ENCODE measurements at regions not wholly inside any gene's neighbourhood (a gene's known extent, or its start where the extent isn't known, plus 50 kb on each side); places are given as distances from the start of the nearest gene placed in this dataset.

DNA sequence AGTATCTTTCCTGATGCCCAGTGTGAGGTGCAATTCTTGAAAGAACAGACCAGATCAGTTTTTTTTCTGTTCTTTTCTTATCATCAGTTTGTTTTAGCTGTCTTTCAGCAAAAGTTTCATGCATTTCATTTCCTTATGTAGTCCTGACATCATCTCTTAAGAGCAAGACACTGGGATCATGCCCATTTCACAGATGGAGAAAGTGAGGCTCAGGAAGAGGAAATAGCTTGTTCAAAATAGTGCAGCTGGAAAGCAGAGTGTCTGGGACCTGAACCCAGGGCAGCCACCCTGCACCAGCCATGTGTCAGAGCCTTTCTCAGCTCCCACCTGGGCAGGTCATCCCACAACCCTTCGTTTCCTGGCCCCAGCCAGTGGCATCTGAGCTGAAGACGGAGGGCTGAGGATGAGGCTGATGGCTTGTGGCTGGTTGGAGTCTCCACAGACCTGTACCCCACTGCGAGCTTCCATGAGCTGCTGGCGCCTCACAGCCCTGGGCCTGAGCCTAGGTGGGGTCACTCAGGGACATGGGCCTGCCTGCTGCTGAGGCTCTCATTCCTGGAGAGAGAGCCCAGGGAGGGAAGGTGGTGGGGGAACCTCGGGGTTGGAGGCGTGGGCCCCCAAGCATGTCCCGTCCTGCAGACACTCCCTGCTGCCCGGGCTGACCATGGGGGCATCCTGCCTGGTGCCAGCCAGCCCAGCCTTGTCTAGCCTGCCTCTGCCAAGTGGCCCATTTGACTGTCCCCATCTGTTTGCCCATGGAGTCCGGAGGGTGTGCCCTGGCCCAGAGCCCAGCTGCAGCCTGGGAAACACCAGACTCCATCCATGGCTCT, 61.8 kb downstream of the SMIM38 start:
- intact Hi-C loops (cut with DNase I), result no loop called here
- no peak overlapping the region for H3K27ac ChIP-seq
- no peak for TF ChIP-seq POLR2A (IDR thresholded peaks at IDR 0.05)
- TF ChIP-seq, protein P1, sequence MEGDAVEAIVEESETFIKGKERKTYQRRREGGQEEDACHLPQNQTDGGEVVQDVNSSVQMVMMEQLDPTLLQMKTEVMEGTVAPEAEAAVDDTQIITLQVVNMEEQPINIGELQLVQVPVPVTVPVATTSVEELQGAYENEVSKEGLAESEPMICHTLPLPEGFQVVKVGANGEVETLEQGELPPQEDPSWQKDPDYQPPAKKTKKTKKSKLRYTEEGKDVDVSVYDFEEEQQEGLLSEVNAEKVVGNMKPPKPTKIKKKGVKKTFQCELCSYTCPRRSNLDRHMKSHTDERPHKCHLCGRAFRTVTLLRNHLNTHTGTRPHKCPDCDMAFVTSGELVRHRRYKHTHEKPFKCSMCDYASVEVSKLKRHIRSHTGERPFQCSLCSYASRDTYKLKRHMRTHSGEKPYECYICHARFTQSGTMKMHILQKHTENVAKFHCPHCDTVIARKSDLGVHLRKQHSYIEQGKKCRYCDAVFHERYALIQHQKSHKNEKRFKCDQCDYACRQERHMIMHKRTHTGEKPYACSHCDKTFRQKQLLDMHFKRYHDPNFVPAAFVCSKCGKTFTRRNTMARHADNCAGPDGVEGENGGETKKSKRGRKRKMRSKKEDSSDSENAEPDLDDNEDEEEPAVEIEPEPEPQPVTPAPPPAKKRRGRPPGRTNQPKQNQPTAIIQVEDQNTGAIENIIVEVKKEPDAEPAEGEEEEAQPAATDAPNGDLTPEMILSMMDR (IDR thresholded peaks at IDR 0.05), result no peak
- 75 to 80% methylated on average over 9 of the region's 9 CpGs for WGBS, 2 donors
- H3K9me3 ChIP-seq, result no peaks in the 10 kb centered on the region
- no peak overlapping the region for H3K4me3 ChIP-seq (replicated peaks in 1 of 3)
- no peak for DNase-seq
- no peaks in the 10 kb centered on the region for H3K36me3 ChIP-seq
- H3K4me1 ChIP-seq, result no peaks in the 10 kb centered on the region
- H3K27me3 ChIP-seq, result no peaks in the 10 kb centered on the region

DNA sequence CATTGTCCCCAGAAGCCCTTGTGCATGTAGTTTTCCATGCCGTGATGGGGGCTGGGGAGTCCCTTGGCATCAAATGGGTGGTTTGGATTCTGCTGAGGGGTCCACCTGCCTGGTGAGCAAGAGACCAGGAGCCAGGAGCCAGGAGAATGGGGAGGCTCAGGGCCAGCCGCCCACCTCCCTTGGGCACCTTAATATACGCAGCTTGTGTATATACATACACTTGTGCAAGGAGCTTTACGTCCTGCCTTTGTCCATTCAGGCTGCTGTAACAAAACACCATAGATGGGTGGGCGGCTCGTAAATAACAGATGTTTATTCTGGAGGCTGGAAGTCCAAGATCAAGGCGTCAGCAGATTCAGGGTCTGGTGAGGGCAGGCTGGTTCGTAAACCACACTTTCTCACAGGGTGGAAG, 62.5 kb downstream of the SMIM38 start:
- no peak overlapping the region for H3K27ac ChIP-seq
- 74 to 81% methylated on average over 8 of the region's 8 CpGs for WGBS, 2 donors
- no peaks in the 10 kb centered on the region for H3K36me3 ChIP-seq
- TF ChIP-seq, protein P1 (IDR thresholded peaks at IDR 0.05), result no peak
- TF ChIP-seq POLR2A (IDR thresholded peaks at IDR 0.05), result no peak
- H3K4me1 ChIP-seq, result no peaks in the 10 kb centered on the region
- no peak overlapping the region for H3K4me3 ChIP-seq (replicated peaks in 1 of 3)
- no peak for DNase-seq
- intact Hi-C loops (cut with DNase I), result no loop called here
- H3K27me3 ChIP-seq, result no peaks in the 10 kb centered on the region
- no peaks in the 10 kb centered on the region for H3K9me3 ChIP-seq

DNA sequence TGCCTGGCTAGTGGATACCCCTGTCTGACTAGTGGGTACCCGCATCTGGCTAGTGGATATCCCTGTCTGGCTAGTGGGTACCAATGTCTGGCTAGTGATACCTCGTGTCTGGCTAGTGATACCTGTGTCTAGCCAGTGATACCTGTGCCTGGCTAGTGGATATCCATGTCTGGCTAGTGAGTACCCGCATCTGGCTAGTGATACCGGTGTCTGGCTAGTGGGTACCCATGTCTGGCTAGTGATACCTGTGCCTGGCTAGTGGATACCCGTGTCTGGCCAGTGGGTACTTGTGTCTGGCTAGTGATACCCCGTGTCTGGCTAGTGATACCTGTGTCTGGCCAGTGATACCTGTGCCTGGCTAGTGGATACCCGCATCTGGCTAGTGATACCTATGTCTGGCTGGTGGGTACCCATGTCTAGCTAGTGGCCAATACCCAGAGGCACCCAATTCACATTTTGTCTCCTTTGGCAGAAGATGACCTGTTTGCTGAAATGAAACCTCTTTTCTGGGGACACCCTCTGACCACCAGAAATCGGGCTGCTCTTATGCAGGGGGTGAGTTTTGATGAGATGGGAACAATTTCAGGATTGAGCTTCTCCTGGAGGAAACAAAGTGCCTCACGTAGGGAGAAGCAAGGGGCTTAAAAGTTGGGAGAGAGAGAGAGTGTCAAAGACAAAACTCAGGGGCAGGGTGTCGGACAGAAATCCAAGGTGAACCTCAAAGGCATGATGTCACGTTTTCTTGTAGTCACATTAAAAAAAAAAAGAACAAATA, 63.4 kb downstream of the SMIM38 start:
- H3K9me3 ChIP-seq, result no peaks in the 10 kb centered on the region
- 81 to 88% methylated on average over 10 to 11 of the region's 11 CpGs for WGBS, 2 donors
- no peak overlapping the region for H3K27ac ChIP-seq
- no peak for DNase-seq
- TF ChIP-seq, protein P1 (IDR thresholded peaks at IDR 0.05), result no peak
- TF ChIP-seq POLR2A (IDR thresholded peaks at IDR 0.05), result no peak
- H3K4me3 ChIP-seq (replicated peaks in 1 of 3), result no peak overlapping the region
- intact Hi-C loops (cut with DNase I), result no loop called here
- no peaks in the 10 kb centered on the region for H3K36me3 ChIP-seq
- no peaks in the 10 kb centered on the region for H3K27me3 ChIP-seq
- H3K4me1 ChIP-seq, result no peaks in the 10 kb centered on the region

DNA sequence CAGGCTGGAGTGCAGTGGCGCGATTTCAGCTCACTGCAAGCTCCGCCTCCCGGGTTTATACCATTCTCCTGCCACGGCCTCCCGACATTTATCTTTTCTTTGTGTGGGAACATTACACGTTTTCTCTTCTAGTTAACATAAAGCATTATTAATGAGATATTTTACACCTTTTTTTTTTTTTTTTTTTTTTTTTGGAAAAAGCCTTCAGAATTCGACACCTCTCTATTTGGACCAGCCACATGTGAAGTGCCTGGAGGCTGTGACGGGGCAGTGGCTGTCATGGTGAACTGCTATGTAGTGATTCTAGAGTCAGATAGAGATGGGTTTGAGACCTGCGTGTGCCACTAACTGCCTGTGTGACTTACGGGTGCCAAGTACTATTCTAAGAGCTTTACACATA, 64.3 kb downstream of the SMIM38 start:
- Histone ChIP-seq H3K27me3 (no peaks in the 10 kb centered on the region), H3K27ac (no peak overlapping the region), H3K4me1 (no peaks in the 10 kb centered on the region), H3K9me3 (no peaks in the 10 kb centered on the region), H3K36me3 (no peaks in the 10 kb centered on the region), H3K4me3 (replicated peaks in 1 of 3) (no peak overlapping the region)
- 75 to 76% methylated on average over 11 of the region's 11 CpGs for WGBS, 2 donors
- intact Hi-C loops (cut with DNase I), result no loop called here
- TF ChIP-seq, protein P1 (IDR thresholded peaks at IDR 0.05), result no peak
- no peak for TF ChIP-seq POLR2A (IDR thresholded peaks at IDR 0.05)
- DNase-seq, result no peak

DNA sequence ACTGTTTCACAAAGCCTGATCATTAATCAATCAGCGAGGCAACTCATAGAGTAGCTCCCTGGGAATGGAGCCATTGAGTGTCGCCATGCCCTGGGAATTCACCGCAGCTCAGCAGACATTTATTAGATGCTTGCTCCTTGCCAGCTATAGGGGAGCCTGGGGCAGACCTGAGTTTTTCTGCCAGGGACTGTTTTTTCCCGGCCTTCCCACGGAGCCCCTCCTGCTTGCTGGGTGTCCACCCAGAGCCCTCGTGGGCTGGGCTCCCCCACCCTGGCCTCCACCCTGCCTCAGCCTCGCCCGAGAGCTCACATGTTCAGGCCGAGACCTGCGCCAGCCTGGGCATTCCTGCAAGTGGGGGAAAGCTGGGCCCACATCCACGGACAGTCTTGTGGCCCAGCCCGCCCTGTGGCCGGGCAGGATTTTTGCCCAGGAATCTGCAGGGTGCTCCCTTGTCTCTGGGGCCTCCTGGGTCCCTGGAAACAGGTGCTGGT, 64.9 kb downstream of the SMIM38 start:
- no peak for DNase-seq

More for the DNA sequence above, 64.9 kb downstream of the SMIM38 start:
- no peak overlapping the region for H3K27ac ChIP-seq
- no peaks in the 10 kb centered on the region for H3K4me1 ChIP-seq
- intact Hi-C loops (cut with DNase I), result no loop called here
- TF ChIP-seq, protein P1 (IDR thresholded peaks at IDR 0.05), result no peak
- TF ChIP-seq POLR2A (IDR thresholded peaks at IDR 0.05), result no peak
- H3K4me3 ChIP-seq (replicated peaks in 1 of 3), result no peak overlapping the region
- H3K36me3 ChIP-seq, result no peaks in the 10 kb centered on the region
- no peaks in the 10 kb centered on the region for H3K9me3 ChIP-seq
- H3K27me3 ChIP-seq, result no peaks in the 10 kb centered on the region
- 82 to 88% methylated on average over 8 to 13 of the region's 13 CpGs for WGBS, 2 donors

All from thyroid gland (tissue), 4 donors.